ENCODE measurements at regions not wholly inside any gene's neighbourhood (a gene's known extent, or its start where the extent isn't known, plus 50 kb on each side); places are given as distances from the start of the nearest gene placed in this dataset.

- ChIA-PET POLR2A (no interaction called here), CTCF (interaction anchor here (0.9 to 1.2 kb wide), 2 partner anchors 41 to 150 kb away, joined by 3 read pairs; no protein-coding TSS in a partner anchor)
- Mint-ChIP-seq H3K36me3 (no peaks in the 10 kb centered on the region), H3K4me3 (no peak overlapping the region), H3K4me1 (peaks cover 4% of the 10 kb centered on the region; the same call in 1 of the 2 replicates), H3K27me3 (ENCODE audit: low read depth) (no peaks in the 10 kb centered on the region), H3K27ac (no peak overlapping the region), H3K9me3 (no peaks in the 10 kb centered on the region)
- DNase-seq (ENCODE audit: low spot score), result no peak
- TF ChIP-seq CREB1 (CRISPR knock-in tag; IDR thresholded peaks at IDR 0.05) (no peak), E2F1 (CRISPR knock-in tag; IDR thresholded peaks at IDR 0.05) (no peak), ZNF219 (CRISPR knock-in tag; IDR thresholded peaks at IDR 0.05; ENCODE audit: borderline replicate concordance) (no peak), NFYB (CRISPR knock-in tag; conservative IDR thresholded peaks at IDR 0.05; ENCODE audit: low read depth) (no peak), USF2 (CRISPR knock-in tag; IDR thresholded peaks at IDR 0.05) (no peak), IRF2 (CRISPR knock-in tag; IDR thresholded peaks at IDR 0.05; ENCODE audit: borderline replicate concordance, low read depth) (no peak)
- no peak for ATAC-seq
Measured at GRCh38 chr17:31692027-31692426, 167.0 kb downstream of the COPRS start.

GRCh38 chr17:31691251-31691905 is 167.7 kb downstream of the COPRS start:
- H3K4me3 Mint-ChIP-seq, result no peak overlapping the region
- POLR2A ChIA-PET, result no interaction called here
- ATAC-seq, result no peak

More at GRCh38 chr17:31691251-31691905, 167.7 kb downstream of the COPRS start:
- no peak for DNase-seq (ENCODE audit: low spot score)
- Mint-ChIP-seq H3K36me3 (no peaks in the 10 kb centered on the region), H3K9me3 (no peaks in the 10 kb centered on the region), H3K27ac (no peak overlapping the region), H3K4me1 (peaks cover 3% of the 10 kb centered on the region; the same call in 1 of the 2 replicates), H3K27me3 (ENCODE audit: low read depth) (no peaks in the 10 kb centered on the region)
- TF ChIP-seq CDX4 (CRISPR knock-in tag; IDR thresholded peaks at IDR 0.05; ENCODE audit: borderline replicate concordance), result no peak
- no peak for TF ChIP-seq EMX1 (CRISPR knock-in tag; IDR thresholded peaks at IDR 0.05)
- no peak for TF ChIP-seq ZNF219 (CRISPR knock-in tag; IDR thresholded peaks at IDR 0.05; ENCODE audit: borderline replicate concordance)
- TF ChIP-seq ATF6 (CRISPR knock-in tag; IDR thresholded peaks at IDR 0.05), result no peak
- no peak for TF ChIP-seq ZBTB21 (CRISPR knock-in tag; IDR thresholded peaks at IDR 0.05; ENCODE audit: borderline replicate concordance)
- no peak for TF ChIP-seq E2F1 (CRISPR knock-in tag; IDR thresholded peaks at IDR 0.05)
- no peak for TF ChIP-seq USF2 (CRISPR knock-in tag; IDR thresholded peaks at IDR 0.05)
- TF ChIP-seq GTF2I (CRISPR knock-in tag; conservative IDR thresholded peaks at IDR 0.05), result no peak
- no peak for TF ChIP-seq ZNF416 (CRISPR knock-in tag; IDR thresholded peaks at IDR 0.05)
- no peak for TF ChIP-seq ZNF532 (CRISPR knock-in tag; IDR thresholded peaks at IDR 0.05; ENCODE audit: borderline replicate concordance)
- TF ChIP-seq NR2C2 (CRISPR knock-in tag; IDR thresholded peaks at IDR 0.05), result no peak
- TF ChIP-seq CREM (CRISPR knock-in tag; IDR thresholded peaks at IDR 0.05), result no peak
- TF ChIP-seq ZNF317 (CRISPR knock-in tag; IDR thresholded peaks at IDR 0.05; ENCODE audit: borderline replicate concordance, low read depth), result no peak
- no peak for TF ChIP-seq HMGA2 (CRISPR knock-in tag; IDR thresholded peaks at IDR 0.05)
- no peak for TF ChIP-seq ZMAT4 (CRISPR knock-in tag; IDR thresholded peaks at IDR 0.05)
- no peak for TF ChIP-seq ZNF121 (CRISPR knock-in tag; IDR thresholded peaks at IDR 0.05)
- TF ChIP-seq GRHL2 (CRISPR knock-in tag; IDR thresholded peaks at IDR 0.05; ENCODE audit: insufficient replicate concordance, severe bottlenecking), result no peak
- CTCF ChIA-PET, result interaction anchor here (0.9 kb wide), 1 partner anchor 151 kb away, joined by 3 read pairs; no protein-coding TSS in a partner anchor

Data from WTC11 (cell line).